Myocyte (in vitro differentiated cells): ENCODE measurements at regions not wholly inside any gene's neighbourhood (a gene's known extent, or its start where the extent isn't known, plus 50 kb on each side); places are given as distances from the start of the nearest gene placed in this dataset.
"Not testable (repeated sequence)": the region's sequence is repeated elsewhere in the genome, so short reads cannot be mapped to it uniquely, and the experiment has no call there.

ENCODE experiments used
- DNase-seq: peaks from one replicate; pipeline ENCODE4 v3.0.0-alpha.2; 2012; ENCODE audit warnings: low read depth

DNA sequence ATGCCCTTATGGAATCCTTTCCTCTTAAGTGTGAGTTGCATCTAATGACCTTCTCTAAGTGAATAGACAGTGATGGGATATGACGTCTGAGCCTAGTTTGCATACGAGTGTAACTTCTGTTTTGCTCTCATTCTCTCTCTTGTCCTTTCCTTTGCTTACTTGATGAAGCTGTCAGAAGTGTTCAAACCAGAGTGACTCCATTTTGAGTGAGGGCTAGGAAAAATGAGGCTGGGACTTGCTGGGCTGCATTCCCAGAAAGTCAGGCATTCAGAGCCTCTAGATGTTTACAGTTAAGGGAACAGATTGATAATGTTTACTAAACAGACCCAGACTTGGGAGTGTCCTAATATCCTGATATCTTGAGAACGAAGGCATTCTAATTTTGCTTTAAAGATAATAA lies 311.2 kb upstream of the SOX4 start:
- DNase-seq, result not testable (repeated sequence)

- DNase-seq, result no peak
These were observed 309.4 kb upstream of the SOX4 start for GRCh38 chr6:21284166-21284565.

DNA sequence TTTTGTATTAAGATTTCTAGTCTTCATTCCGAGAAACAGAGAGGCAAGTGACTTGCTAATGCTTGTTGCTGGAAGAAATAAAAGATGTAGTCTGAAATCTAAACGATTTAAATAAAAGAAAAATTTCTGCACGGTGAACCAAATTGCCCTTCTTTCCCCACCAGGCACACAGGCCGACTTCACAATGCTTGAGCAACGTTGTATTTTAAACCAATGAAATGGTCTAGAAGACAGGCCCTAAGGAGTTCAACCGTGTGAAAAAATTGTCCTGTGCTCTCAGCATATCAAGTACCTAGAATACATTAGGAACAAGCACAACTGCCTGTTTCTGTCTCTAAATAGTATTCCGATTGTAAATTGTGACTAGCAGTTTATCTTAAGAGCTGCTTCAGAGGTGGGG lies 308.8 kb upstream of the SOX4 start:
- no peak for DNase-seq

DNA sequence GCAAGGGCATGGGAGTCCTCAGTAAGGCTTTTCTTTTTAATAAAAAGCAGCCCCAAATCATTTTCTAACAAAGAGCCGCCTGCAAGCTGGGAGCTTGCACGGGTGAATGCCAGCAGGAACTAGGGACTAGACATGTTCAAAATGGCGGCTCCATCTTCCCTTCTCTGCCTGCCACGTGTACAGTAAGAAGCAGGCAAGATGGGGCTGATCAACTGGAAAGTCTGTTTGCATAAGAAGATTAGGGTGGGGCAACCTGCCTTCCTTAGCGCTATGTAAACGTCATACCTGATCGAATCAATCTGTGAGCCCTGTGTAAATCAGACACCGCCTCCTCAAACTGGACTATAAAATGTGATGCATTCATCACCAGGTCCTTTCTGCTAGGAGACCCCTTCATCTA lies 299.4 kb upstream of the SOX4 start:
- DNase-seq, result no peak

DNA sequence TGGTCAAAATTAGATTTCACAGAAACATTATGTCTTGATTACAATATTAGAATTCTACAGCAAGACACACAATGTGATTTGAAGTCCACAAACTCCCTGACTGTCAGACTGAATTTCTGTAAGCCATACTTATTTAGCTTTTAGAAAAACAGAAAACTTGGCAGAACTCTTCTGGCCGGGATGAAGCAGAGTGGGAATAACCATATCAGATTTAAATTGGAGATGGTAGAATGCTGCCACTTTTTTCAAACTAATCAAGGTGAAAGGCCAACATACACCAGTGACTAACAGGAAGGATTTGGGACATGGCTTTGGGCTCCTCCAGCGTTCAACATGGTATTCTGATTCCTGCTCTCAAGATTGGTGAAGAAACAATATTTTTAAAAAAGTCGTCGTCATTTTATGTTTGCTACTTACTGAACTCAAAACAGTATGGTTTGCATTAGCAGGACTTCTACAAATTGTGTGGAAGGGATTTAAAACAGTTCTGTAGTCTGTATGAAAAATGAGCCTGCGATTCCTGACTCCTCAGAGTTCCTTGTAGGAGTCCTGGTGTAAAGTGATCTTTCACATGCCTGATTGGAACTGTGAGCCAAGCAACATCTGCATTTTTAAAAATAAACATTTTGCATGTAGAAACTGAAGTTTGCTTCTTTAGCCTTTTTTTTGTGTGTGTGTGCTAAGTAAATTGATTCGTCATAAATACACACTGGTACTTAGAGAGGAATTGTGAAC lies 297.9 kb upstream of the SOX4 start:
- no peak for DNase-seq

GRCh38 chr6:21297665-21298064 lies 295.9 kb upstream of the SOX4 start:
- no peak for DNase-seq

DNA sequence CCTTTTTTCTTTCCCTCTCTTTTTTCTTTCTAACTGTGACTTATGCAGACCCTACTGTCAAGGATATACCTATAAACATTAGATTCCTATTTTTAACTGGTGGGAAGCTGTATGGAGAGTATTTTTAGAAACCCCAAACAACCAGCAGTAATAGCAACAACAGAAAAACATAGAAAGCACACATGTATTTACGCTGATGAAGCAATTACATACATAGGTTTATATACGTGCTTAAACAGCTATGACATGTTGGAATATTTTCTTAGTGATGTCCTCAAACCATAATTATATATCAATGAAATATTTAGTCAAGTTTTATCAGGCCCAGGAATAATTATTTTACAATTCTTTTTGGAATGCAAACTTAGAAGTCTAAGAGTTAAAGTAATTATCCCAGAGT lies 294.3 kb upstream of the SOX4 start:
- DNase-seq, result no peak

- no peak for DNase-seq
These were observed 293.1 kb upstream of the SOX4 start for GRCh38 chr6:21300439-21300838.

DNA sequence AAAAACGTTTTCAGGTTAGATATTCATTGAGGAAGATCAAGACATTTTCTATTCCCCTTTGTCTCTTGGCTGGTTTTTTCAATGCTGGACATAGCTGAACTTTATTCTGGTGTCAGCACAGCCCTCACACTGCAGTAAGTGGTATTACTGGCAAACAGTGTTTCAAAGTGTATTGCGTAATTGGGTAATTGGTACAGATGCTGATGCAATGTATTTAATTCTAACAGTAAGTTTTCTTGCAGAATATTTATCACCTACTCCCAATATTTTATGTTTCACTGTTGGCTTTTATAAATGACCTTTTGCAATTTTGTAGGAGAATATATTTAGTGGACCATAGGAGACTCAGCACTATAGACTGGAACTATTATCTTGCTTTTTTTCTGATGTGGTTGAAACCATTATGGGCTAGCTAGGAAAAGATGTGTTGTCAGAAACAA lies 287.6 kb upstream of the SOX4 start:
- DNase-seq, result peak; percentile 5

DNA sequence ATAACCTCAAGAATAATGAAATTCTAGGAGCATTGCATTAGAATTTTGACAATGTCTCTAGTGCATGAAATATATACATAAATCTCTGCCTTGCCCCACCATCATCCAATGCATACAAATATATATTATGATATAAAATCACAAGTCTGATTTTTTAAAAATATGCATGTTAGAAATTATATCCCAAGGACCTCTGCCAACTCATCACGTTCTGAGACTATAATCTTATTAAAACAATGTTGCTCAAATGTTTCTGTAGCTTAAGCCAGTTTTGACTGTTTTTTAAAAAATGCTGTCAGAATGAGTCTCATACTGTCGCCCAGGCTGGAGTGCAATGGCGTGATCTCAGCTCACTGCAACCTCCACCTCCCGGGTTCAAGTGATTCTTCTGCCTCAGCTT lies 287.0 kb upstream of the SOX4 start:
- DNase-seq, result no peak

DNA sequence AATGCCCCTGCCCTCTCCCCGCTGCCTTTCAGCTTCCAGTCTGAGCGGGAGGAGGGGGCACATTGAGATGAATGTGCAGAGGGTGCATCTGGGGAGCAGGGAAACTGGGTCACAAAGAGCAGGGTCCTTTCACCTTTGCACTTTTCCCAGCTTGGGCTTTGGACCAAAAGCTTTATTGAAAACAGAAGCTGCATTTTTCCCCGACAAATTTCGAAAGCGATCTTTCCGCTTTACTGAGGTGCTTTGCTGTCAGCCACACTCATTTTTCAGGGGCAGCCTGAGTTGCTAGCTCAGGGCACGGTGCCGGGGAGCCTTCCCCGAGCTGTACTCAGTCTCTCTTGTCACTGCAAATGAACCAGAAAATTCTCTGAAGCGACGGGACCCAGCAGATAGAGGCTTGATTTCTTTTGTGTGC lies 283.7 kb upstream of the SOX4 start:
- no peak for DNase-seq

- no peak for DNase-seq
These were observed 282.9 kb upstream of the SOX4 start for GRCh38 chr6:21310568-21311140.

GRCh38 chr6:21312118-21312517 lies 281.4 kb upstream of the SOX4 start:
- no peak for DNase-seq

GRCh38 chr6:21317642-21318041 lies 275.9 kb upstream of the SOX4 start:
- no peak for DNase-seq

DNA sequence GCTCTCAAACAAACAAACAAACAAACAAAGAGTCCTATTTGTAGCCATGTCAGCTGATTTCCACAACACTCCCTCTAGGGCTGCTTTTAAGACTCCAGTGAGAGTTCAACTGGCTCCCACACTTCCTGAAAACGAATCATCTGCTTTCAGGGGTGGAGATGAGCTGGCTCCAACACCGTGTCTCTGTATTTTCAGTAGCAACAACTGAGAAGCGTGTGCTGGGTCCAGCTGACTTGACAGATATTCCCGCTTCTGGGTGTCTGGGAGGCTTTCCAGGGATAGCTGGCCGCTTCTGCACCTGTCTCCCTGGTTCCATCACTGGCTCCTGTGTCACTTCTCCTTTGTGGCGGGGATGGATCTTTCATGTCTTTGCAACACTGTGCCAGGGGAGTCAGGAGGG lies 272.5 kb upstream of the SOX4 start:
- DNase-seq, result peak; percentile 69

- DNase-seq, result no peak
These were observed 272.0 kb upstream of the SOX4 start for GRCh38 chr6:21321531-21321930.

GRCh38 chr6:21323577-21323976 lies 270.0 kb upstream of the SOX4 start:
- DNase-seq, result no peak

DNA sequence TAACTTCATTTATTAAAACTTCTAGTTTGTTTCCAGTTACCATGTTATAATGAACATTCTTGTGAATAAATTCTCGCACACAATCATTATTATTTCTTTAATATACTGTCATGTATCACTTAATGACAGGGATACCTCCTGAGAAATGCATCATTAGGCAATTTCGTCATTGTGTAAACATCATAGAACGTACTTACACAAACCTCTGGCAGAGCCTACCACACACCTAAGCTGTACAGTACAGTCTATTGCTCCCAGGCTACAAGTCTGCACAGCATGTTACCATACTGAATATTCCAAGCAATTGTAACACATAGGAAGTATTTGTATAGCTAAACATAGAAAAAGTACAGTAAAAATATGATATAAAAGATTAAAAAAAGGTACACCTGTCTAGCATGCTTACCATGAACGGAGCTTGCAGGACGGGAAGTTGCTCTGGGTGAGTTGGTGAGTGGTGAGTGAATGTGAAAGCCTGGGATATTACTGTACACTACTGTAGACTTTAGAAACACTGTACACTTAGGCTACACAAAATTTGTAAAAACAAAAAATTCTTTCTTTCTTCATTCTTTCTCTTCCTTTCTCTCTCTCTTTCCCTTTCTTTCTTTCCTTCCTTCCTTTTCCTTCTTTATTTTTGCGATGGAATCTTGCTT lies 268.2 kb upstream of the SOX4 start:
- no peak for DNase-seq

GRCh38 chr6:21327326-21328112 lies 266.0 kb upstream of the SOX4 start:
- DNase-seq, result no peak

- DNase-seq, result no peak
These were observed 262.3 kb upstream of the SOX4 start for GRCh38 chr6:21331235-21331634.

DNA sequence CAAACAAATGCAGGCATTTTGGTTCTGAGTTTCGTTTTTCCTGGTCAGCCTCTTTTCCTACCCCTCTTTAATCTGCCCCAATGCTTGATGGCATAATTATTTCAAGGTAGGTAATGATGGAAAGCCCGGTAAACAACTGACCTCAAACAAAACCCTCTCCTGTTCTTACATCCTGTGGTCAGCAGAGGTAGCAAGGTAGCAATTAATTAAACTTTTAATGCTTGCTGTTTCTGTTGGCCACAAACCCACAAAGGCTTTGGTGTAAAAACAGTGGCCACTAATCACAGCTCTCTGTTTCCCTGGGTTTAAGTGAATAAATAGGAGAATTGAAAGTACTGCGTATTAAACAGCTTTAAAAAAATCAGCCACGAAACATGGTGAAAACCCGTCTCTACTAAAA lies 261.5 kb upstream of the SOX4 start:
- DNase-seq, result no peak

DNA sequence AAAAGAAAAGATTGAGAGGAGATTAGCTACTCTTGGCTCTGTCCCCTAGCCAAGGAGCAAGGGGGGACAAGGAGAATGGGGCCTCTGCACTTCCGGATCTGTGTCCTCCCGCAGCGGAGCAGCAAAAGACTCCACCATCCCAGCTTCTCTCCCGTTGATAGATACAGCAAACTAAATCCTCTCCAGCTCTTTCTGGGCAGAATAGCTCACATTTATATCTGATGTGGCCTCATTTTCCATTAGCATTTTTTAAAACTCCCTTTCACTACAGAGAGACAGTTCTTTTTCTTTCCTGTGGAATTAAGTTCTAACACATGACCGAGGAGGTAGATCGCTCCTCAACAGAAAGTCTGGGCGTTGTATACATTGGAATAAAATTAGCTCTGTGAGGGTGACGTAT lies 260.9 kb upstream of the SOX4 start:
- DNase-seq, result no peak
